ENCODE measurements at regions not wholly inside any gene's neighbourhood (a gene's known extent, or its start where the extent isn't known, plus 50 kb on each side); places are given as distances from the start of the nearest gene placed in this dataset.

DNA sequence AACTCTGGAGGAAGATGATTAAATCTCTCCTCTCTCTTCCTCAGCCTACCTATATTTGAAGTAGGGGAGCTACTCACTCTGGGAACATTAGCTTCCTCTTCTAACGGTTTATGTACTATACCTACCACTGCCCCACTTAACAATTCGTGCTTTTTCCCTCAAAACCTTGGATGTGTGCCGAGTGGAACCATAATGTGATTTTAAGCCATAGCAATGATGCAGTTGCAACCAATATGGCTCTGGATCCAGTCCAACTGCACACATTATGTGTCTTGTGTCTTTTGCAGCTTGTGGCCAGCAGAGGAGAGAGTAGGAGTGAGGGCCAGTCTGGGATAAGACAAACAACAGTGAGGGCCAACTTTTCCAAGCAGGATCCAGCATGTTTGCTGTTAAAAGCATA is 170.7 kb downstream of the GATA3 start:
- H3K9me3 ChIP-seq (replicated peaks) = no peaks in the 10 kb centered on the region
- no peak for DNase-seq (ENCODE audit: low read depth in 1 of 2, low spot score in 2 of 2)
- no peak overlapping the region for H3K27ac ChIP-seq
- no peaks in the 10 kb centered on the region for H3K27me3 ChIP-seq (replicated peaks)
- no peak overlapping the region for H3K4me3 ChIP-seq
- H3K36me3 ChIP-seq = no peaks in the 10 kb centered on the region
- H3K4me1 ChIP-seq (replicated peaks) = no peaks in the 10 kb centered on the region

DNA sequence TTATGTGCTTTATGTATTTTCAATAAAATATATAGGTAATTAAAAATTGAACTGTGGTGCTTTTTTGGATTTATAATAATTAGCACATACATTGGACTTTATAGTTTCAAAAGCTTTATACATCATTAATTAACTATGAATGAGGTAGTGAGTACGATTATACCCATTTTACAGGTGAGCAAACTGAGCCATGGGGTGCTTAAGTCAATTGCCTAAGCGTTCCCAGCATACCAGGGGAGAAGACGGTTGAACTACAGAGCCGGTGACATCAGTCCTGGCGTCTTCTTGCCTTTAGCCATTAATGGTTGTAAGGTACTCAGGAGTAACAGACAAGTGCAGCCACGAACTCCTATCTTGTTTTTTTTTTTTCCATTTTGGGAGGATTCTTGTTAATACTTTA is 172.8 kb downstream of the GATA3 start:
- H3K9me3 ChIP-seq (replicated peaks) = no peaks in the 10 kb centered on the region
- no peaks in the 10 kb centered on the region for H3K36me3 ChIP-seq
- H3K4me1 ChIP-seq (replicated peaks) = no peaks in the 10 kb centered on the region
- no peaks in the 10 kb centered on the region; the same call in 1 of the 2 replicates for H3K27me3 ChIP-seq (replicated peaks)
- no peak overlapping the region for H3K4me3 ChIP-seq
- DNase-seq (ENCODE audit: low read depth in 1 of 2, low spot score in 2 of 2) = no peak
- H3K27ac ChIP-seq = no peak overlapping the region

DNA sequence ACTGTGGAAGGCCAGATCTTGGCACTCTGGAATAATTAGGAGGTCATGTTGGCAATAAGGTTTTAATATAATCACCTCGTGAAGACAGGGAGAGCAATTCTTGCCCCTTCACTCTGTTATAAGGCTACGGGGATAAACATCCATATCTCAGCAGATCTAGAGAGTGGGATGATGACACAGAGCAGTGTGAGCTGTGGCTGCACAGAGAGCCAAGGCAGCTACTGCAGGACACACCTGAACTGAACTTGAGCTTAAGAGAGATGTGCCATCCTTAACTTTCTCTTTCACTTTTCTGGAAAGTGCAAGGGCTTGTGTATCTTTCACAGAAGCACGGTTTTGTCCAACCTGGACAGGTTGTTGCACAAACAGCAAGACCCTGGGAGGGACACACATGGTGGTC is 174.7 kb downstream of the GATA3 start:
- Histone ChIP-seq H3K36me3 (no peaks in the 10 kb centered on the region), H3K27me3 (replicated peaks) (no peaks in the 10 kb centered on the region; the same call in 1 of the 2 replicates), H3K4me1 (replicated peaks) (no peaks in the 10 kb centered on the region), H3K9me3 (replicated peaks) (no peaks in the 10 kb centered on the region), H3K27ac (no peak overlapping the region), H3K4me3 (no peak overlapping the region)
- DNase-seq (ENCODE audit: low read depth in 1 of 2, low spot score in 2 of 2) = no peak

DNA sequence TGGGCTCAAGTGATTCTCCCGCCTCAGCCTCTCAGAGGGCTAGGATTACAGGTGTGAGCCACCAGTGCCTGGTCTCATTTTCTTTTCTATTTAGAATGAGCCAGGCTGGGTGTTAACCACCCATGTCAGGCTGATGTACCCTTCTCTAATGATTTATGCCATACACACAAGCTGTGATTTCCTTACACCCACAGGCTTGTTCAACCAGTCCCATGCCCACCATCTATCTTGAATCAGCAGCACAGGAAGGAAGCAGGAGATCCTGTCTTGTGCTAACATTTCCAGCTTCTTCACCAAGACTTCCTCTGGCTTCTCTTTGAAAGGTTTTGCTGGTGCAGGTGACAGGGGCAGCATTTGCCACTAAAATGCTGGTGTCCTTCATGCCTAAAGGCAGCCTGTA is 176.4 kb downstream of the GATA3 start:
- H3K4me1 ChIP-seq (replicated peaks) = no peaks in the 10 kb centered on the region
- H3K4me3 ChIP-seq = no peak overlapping the region
- no peaks in the 10 kb centered on the region for H3K36me3 ChIP-seq
- no peak for DNase-seq (ENCODE audit: low read depth in 1 of 2, low spot score in 2 of 2)
- H3K27me3 ChIP-seq (replicated peaks) = no peaks in the 10 kb centered on the region; the same call in 1 of the 2 replicates
- H3K9me3 ChIP-seq (replicated peaks) = no peaks in the 10 kb centered on the region
- no peak overlapping the region for H3K27ac ChIP-seq

DNA sequence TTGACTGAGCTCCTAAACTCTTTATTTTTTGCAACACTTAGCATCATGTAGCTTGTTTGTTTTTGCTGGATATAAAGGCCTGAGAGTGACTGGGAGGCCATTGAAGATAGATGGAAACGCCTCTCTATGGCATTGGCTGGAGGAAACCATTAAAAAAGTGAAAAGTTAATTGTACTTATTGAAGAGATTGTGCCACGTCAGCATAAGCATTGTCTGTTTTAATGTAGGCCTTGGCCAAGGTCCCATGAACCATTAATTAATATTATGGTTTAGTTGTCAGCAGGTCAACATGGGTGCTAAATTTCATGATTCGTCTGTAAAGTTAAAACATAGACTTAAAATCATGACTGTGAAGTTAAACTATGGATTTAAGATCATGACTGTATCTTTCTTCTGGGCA is 178.6 kb downstream of the GATA3 start:
- Histone ChIP-seq H3K36me3 (no peaks in the 10 kb centered on the region), H3K9me3 (replicated peaks) (no peaks in the 10 kb centered on the region), H3K27ac (no peak overlapping the region), H3K27me3 (replicated peaks) (no peaks in the 10 kb centered on the region; the same call in 1 of the 2 replicates), H3K4me1 (replicated peaks) (no peaks in the 10 kb centered on the region), H3K4me3 (no peak overlapping the region)
- DNase-seq (ENCODE audit: low read depth in 1 of 2, low spot score in 2 of 2) = no peak

DNA sequence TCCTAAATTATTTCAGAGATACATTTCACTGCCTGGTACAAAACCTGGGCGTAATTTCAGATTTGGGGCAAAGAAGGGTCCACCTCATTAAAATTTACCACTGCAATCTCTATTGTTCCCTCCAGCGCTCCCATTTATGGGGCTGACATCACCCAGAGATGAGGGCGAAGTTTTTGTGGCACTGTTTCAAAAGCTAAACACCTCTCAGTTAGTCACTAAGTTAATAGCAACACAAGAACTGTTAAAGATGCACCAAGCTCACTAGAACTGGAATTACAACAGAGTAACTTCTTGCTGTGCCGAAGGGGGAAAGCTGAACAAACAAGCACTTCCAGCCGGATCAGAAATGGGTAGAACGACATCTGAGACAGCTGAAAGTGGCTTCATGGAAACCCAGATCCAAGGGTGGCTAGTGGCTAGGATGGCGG is 179.4 kb downstream of the GATA3 start:
- Histone ChIP-seq H3K4me3 (no peak overlapping the region), H3K9me3 (replicated peaks) (no peaks in the 10 kb centered on the region), H3K27me3 (replicated peaks) (no peaks in the 10 kb centered on the region; the same call in 1 of the 2 replicates), H3K36me3 (no peaks in the 10 kb centered on the region), H3K27ac (no peak overlapping the region), H3K4me1 (replicated peaks) (no peaks in the 10 kb centered on the region)
- no peak for DNase-seq (ENCODE audit: low read depth in 1 of 2, low spot score in 2 of 2)

DNA sequence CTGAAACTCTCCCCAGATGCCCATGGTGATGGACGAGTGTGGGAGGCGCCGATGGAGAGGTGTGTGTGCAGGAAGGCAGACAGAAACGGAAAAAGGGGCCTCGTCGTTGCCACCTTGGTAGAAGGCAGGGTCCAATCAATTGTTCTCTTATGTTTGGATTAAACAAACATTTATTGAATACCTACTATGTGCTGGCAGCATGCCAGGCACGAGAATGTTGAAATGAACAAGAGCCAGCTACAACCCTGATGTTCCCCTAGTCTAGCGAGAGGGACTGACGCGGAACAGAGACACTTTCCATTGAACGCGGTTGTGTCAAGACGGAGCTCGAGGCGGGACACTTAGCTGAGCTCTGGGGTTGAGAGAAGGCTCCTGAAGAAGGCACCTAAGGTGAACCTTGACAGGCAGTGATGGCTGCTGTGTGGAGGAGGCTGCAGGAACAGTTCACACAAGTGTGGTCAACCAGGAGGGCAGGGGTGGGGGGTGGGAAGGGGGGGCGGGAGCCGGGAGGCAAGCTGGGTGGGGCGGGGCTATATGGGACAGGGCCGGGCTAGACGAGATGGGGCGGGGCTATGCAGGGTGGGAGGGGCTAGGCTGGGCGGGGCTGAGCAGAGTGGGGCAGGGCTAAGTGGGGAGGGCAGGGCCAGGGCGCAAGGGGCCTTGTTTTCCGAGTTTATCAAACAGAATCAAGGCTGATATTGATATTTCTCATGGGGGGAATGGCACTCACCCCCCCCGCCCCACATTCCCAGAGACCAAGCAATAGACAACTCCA is 181.0 kb downstream of the GATA3 start:
- Histone ChIP-seq H3K4me3 (no peak overlapping the region), H3K9me3 (replicated peaks) (no peaks in the 10 kb centered on the region), H3K4me1 (replicated peaks) (no peaks in the 10 kb centered on the region), H3K36me3 (no peaks in the 10 kb centered on the region), H3K27me3 (replicated peaks) (no peaks in the 10 kb centered on the region; the same call in 1 of the 2 replicates), H3K27ac (no peak overlapping the region)
- DNase-seq (ENCODE audit: low read depth in 1 of 2, low spot score in 2 of 2) = no peak

DNA sequence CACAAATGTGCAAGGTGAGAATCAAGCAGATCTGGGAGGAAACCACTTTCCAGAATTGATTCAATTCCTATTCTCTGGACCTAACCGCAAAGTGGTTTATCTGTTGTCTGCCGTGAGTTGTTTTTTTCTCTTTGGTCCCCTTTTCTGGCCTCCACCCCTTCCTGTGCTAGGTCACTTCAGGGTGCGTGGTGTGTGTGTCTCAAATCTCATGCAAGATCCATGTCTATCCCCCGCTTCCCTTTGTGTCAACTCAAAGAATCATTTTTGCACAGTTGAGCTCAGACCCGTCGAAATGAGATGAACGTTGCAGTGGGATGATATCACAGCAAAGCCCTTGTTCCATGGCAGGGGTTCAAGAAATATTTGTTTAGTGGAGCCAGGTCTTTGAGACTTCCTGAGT is 184.5 kb downstream of the GATA3 start:
- no peak overlapping the region for H3K27ac ChIP-seq
- no peaks in the 10 kb centered on the region for H3K9me3 ChIP-seq (replicated peaks)
- H3K4me1 ChIP-seq (replicated peaks) = no peaks in the 10 kb centered on the region
- H3K36me3 ChIP-seq = no peaks in the 10 kb centered on the region
- H3K27me3 ChIP-seq (replicated peaks) = no peaks in the 10 kb centered on the region
- DNase-seq (ENCODE audit: low read depth in 1 of 2, low spot score in 2 of 2) = no peak
- no peak overlapping the region for H3K4me3 ChIP-seq

DNA sequence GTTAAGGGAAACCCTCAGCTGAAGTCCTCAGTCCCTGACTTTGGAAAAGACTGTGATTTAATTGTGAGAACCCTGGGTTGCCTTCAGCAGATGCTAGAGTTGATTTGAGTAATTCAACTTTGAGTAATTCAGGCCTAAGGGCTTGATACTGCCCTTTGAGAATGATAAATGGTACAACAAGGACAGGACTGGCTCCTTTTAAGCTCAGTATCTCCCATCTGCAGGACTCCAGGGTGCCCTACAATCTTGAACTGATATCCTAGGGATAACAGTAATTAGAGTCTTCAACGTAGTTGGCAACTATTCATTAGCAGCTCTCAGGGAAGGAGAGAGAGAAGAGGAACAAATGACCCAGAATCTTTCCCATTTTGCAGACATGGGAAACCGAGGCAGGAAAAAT is 186.4 kb downstream of the GATA3 start:
- Histone ChIP-seq H3K36me3 (no peaks in the 10 kb centered on the region), H3K4me1 (replicated peaks) (no peaks in the 10 kb centered on the region), H3K4me3 (no peak overlapping the region), H3K9me3 (replicated peaks) (no peaks in the 10 kb centered on the region), H3K27me3 (replicated peaks) (no peaks in the 10 kb centered on the region), H3K27ac (no peak overlapping the region)
- DNase-seq (ENCODE audit: low read depth in 1 of 2, low spot score in 2 of 2) = no peak

DNA sequence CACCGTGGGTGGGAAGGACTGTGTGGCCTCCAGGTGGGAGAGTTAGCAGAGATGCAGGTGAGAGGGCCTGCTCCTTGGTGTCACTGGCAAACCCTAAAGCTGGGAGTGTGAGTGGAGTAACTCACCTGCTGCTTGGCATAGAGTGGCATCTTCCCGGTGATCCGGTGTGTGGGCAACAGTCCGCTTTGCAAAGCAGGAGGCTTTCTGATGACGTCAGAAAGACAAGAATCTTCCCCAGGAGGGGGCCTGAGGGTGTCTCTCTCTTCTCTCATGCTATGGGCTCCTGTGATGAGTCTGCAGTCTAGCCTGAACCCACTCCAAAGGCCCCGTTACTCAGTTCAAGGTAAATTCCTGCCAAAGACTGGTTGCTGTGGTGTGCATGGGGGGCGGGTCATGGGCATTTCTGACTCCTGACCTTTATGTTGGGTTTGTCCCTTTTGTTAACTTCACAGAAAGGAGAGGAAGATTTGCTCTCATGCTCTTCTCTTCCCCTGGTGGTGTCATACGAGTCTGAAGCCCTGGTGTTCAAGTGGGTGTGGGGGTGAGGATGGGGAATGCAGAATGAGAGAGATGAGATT is 187.9 kb downstream of the GATA3 start:
- no peaks in the 10 kb centered on the region for H3K9me3 ChIP-seq (replicated peaks)
- DNase-seq (ENCODE audit: low read depth in 1 of 2, low spot score in 2 of 2) = no peak
- H3K4me1 ChIP-seq (replicated peaks) = no peaks in the 10 kb centered on the region
- H3K27me3 ChIP-seq (replicated peaks) = no peaks in the 10 kb centered on the region
- H3K36me3 ChIP-seq = no peaks in the 10 kb centered on the region
- H3K4me3 ChIP-seq = no peak overlapping the region
- H3K27ac ChIP-seq = no peak overlapping the region

DNA sequence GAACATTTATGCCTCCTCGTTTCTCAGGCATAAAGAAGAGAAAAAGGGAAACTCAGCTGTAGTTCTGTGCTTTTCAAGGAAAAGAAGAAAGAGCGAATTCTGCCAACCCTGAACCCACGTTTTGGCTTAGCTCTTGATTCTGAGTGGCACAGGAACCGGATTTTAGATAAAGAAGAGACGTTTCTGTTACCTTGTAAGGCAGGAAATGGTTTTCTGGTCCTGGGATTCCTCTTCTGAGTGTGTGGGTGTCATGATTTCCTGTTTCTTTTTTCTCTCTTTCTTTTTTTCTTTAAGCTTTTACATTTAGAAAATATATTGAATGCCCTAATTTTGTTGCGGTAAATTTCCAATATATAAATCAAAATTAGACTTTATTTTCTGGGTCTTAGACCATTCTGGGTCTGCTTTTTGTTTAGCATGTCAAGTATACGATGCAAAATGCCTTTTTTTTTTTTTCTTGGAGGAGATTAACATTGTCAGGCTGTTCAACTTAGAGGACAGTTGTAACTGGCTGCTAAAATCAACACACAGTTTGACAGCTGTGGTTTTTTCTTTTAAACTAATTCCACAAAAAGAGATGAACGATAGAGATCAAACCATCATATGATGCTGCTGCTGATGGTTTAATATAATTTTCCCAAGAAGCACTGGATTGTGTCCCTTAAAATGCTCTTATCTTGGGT is 190.8 kb downstream of the GATA3 start:
- H3K4me1 ChIP-seq (replicated peaks) = no peaks in the 10 kb centered on the region
- H3K36me3 ChIP-seq = no peaks in the 10 kb centered on the region
- no peak for DNase-seq (ENCODE audit: low read depth in 1 of 2, low spot score in 2 of 2)
- no peak overlapping the region for H3K4me3 ChIP-seq
- H3K27ac ChIP-seq = no peak overlapping the region
- H3K9me3 ChIP-seq (replicated peaks) = no peaks in the 10 kb centered on the region
- H3K27me3 ChIP-seq (replicated peaks) = no peaks in the 10 kb centered on the region

DNA sequence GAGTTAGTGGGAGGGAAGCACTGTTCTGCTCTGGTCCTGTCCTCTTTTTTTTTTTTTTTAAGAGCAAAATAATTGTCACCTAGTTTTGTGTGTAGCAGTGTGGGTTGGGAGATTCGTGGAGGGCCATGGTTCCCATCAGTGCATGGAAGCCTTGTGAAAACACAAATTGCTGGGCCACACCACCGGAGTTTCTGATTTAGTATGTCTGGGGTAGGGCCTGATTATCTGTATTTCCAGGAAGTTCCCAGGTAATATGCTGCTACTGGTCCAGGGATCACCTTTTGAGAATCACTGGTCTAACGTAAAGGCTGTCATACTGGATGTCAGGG is 191.3 kb downstream of the GATA3 start:
- H3K4me1 ChIP-seq (replicated peaks) = no peaks in the 10 kb centered on the region
- no peaks in the 10 kb centered on the region for H3K27me3 ChIP-seq (replicated peaks)
- no peak overlapping the region for H3K27ac ChIP-seq

DNA sequence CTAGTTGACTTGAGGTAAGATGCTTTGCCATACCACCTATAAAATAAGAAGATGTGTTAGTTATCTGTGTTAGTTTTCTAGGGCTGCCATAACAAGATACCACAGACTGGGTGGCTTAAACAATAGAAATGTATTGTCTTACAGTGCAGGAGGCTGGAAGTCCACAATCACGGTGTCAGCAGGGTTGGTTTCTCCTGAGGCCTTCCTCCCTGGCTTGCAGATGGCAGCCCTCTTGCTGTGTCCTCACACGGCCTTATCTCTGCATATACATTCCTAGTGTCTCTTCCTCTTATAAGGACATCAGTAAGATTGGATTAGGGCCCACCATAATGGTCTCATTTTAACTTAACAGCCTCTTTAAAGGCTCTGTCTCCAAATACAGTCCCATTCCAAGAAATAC is 192.1 kb downstream of the GATA3 start:
- H3K4me1 ChIP-seq (replicated peaks) = no peaks in the 10 kb centered on the region
- H3K27ac ChIP-seq = no peak overlapping the region
- DNase-seq (ENCODE audit: low read depth in 1 of 2, low spot score in 2 of 2) = no peak
- H3K27me3 ChIP-seq (replicated peaks) = no peaks in the 10 kb centered on the region
- no peak overlapping the region for H3K4me3 ChIP-seq
- H3K9me3 ChIP-seq (replicated peaks) = no peaks in the 10 kb centered on the region
- H3K36me3 ChIP-seq = no peaks in the 10 kb centered on the region

More for the DNA sequence above, 191.3 kb downstream of the GATA3 start:
- Histone ChIP-seq H3K36me3 (no peaks in the 10 kb centered on the region), H3K9me3 (replicated peaks) (no peaks in the 10 kb centered on the region), H3K4me3 (no peak overlapping the region)
- no peak for DNase-seq (ENCODE audit: low read depth in 1 of 2, low spot score in 2 of 2)

DNA sequence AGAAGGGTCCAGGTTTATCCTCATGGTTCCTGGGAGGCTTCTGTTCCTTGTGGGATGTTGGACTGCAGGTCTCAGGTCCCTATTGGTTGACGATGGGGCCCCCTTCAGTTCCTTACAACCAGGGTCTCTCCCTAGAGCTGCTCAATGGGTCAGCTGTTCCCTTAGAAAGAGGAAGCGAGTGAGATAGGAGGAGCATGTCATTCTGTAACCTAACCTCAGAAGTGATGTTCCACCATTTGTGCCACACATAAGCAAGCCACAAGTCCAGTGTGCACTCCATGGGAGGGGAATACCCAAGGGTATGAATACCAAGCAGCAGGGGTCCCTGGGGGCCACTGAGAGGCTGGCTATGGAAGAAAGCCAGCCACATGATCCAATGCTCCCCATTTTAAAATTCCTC is 192.7 kb downstream of the GATA3 start:
- no peak for DNase-seq (ENCODE audit: low read depth in 1 of 2, low spot score in 2 of 2)
- H3K27ac ChIP-seq = no peak overlapping the region
- H3K9me3 ChIP-seq (replicated peaks) = no peaks in the 10 kb centered on the region
- H3K27me3 ChIP-seq (replicated peaks) = no peaks in the 10 kb centered on the region
- H3K4me3 ChIP-seq = no peak overlapping the region
- H3K36me3 ChIP-seq = no peaks in the 10 kb centered on the region
- no peaks in the 10 kb centered on the region for H3K4me1 ChIP-seq (replicated peaks)
